Trophoblast cell (in vitro differentiated cells and primary cell): ENCODE measurements at regions not wholly inside any gene's neighbourhood (a gene's known extent, or its start where the extent isn't known, plus 50 kb on each side); places are given as distances from the start of the nearest gene placed in this dataset.

Experiments
- DNase-seq, 2 donors: peaks; one replicate each; pipeline ENCODE4 v3.0.0-alpha.2; 2016
- H2AFZ ChIP-seq: 2 replicates; pipeline ENCODE4 v1.6.1; 2013; ENCODE audit warnings: low read length, moderate library complexity, mild to moderate bottlenecking; ENCODE audit not compliant: insufficient read depth, poor library complexity
- H2AK5ac ChIP-seq: 2 replicates; pipeline ENCODE4 v1.6.1; 2013; ENCODE audit warnings: mild to moderate bottlenecking, low read length
- H2BK120ac ChIP-seq: 2 replicates; pipeline ENCODE4 v1.6.1; 2013; ENCODE audit warnings: low read length, mild to moderate bottlenecking, moderate library complexity; ENCODE audit not compliant: insufficient read depth, poor library complexity
- H2BK12ac ChIP-seq: 2 replicates; pipeline ENCODE4 v1.6.1; 2013; ENCODE audit warnings: mild to moderate bottlenecking, low read length, moderate library complexity
- H2BK5ac ChIP-seq: 2 replicates; pipeline ENCODE4 v1.6.1; 2013; ENCODE audit warnings: low read length, low read depth, moderate library complexity, mild to moderate bottlenecking; ENCODE audit not compliant: poor library complexity
- H3K14ac ChIP-seq: 2 replicates; pipeline ENCODE4 v1.6.1; 2013; ENCODE audit warnings: mild to moderate bottlenecking, low read length
- H3K18ac ChIP-seq: 2 replicates; pipeline ENCODE4 v1.6.1; 2013; ENCODE audit warnings: mild to moderate bottlenecking, low read length
- H3K23ac ChIP-seq: 2 replicates; pipeline ENCODE4 v1.6.1; 2013; ENCODE audit warnings: low read length
- H3K27ac ChIP-seq: 2 replicates; pipeline ENCODE4 v1.5.1; 2013; ENCODE audit warnings: low read depth, mild to moderate bottlenecking, inconsistent platforms, low read length, moderate library complexity
- H3K27me3 ChIP-seq: 2 replicates; pipeline ENCODE4 v1.6.1; 2013; ENCODE audit warnings: inconsistent platforms, mild to moderate bottlenecking, low read length, moderate library complexity; ENCODE audit not compliant: insufficient read depth
- H3K36me3 ChIP-seq, 2 experiments: 1 replicate in 1 of 2; 2 replicates in 1 of 2; pipeline ENCODE4 v1.6.1; 2013; ENCODE audit warnings: low read length in 2 of 2, mild to moderate bottlenecking in 2 of 2, moderate library complexity in 1 of 2; ENCODE audit not compliant: insufficient read depth in 2 of 2, control insufficient read depth in 1 of 2
- H3K4ac ChIP-seq: 2 replicates; pipeline ENCODE4 v1.6.1; 2013; ENCODE audit warnings: low read depth, mild to moderate bottlenecking, low read length, moderate library complexity
- H3K4me1 ChIP-seq, 2 experiments: 1 replicate in 1 of 2; 2 replicates in 1 of 2; pipeline ENCODE4 v1.6.1; 2013; ENCODE audit warnings: low read length in 2 of 2, mild to moderate bottlenecking in 2 of 2, moderate library complexity in 1 of 2; ENCODE audit not compliant: insufficient read depth in 2 of 2, control insufficient read depth in 1 of 2
- H3K4me2 ChIP-seq: 2 replicates; pipeline ENCODE4 v1.6.1; 2013; ENCODE audit warnings: inconsistent platforms, mild to moderate bottlenecking, low read length, moderate library complexity
- H3K4me3 ChIP-seq: 2 replicates; pipeline ENCODE4 v1.5.1; 2013; ENCODE audit warnings: mild to moderate bottlenecking, low read depth, low read length, inconsistent platforms
- H3K79me1 ChIP-seq: one replicate; pipeline ENCODE4 v1.6.1; 2013; ENCODE audit warnings: low read length
- H3K79me2 ChIP-seq: 2 replicates; pipeline ENCODE4 v1.6.1; 2013; ENCODE audit warnings: low read length, mild to moderate bottlenecking; ENCODE audit not compliant: control insufficient read depth, insufficient read depth, poor library complexity
- H3K9ac ChIP-seq: 2 replicates; pipeline ENCODE4 v1.6.1; 2013; ENCODE audit warnings: mild to moderate bottlenecking, low read length
- H3K9me3 ChIP-seq: 2 replicates; pipeline ENCODE4 v1.6.1; 2013; ENCODE audit warnings: low read depth, mild to moderate bottlenecking, control low read depth, inconsistent platforms, low read length; ENCODE audit not compliant: insufficient read depth
- H4K12ac ChIP-seq: 2 replicates; pipeline ENCODE4 v1.6.1; 2013; ENCODE audit warnings: low read depth, mild to moderate bottlenecking, low read length, moderate library complexity
- H4K8ac ChIP-seq: 2 replicates; pipeline ENCODE4 v1.6.1; 2013; ENCODE audit warnings: low read depth, mild to moderate bottlenecking, low read length, moderate library complexity
- H4K91ac ChIP-seq: one replicate; pipeline ENCODE4 v1.6.1; 2013; ENCODE audit warnings: low read depth, mild to moderate bottlenecking, low read length, moderate library complexity
- WGBS: extraction: QIAGEN DNeasy Blood & Tissue Kit; methylation state at CpG from one replicate; pipeline ENCODE4 v1.1.7; 2013; ENCODE audit warnings: missing lambda C conversion rate; ENCODE audit not compliant: insufficient read length, insufficient coverage; ENCODE audit errors: extremely low coverage; 5-methylcytosine and 5-hydroxymethylcytosine counted together

DNA sequence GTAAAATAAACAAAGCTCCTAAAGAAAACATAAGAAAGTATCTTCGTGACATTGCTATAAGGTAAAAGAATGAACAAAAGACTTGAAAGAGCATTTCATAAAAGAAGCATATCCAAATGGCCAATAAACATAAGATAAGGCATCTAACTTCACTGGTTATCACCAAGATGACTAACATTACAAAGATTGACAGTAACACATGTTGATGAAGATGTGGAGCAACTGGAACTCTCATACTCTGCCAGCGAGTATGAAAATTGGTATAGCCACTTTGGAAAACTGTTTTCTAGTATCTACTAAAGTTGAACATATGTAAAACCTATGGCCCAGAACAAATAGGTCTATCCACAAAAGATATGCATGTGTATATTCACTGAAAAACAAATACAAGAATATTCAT lies 150.5 kb downstream of the SNX18 start:
- WGBS, result no CpG with 5 or more reads among the region's 2 CpGs
- H3K9ac ChIP-seq, result no peak overlapping the region
- H3K27ac ChIP-seq, result no peak overlapping the region
- no peak overlapping the region for H3K4ac ChIP-seq
- H4K12ac ChIP-seq, result no peak overlapping the region
- no peak overlapping the region for H2AK5ac ChIP-seq
- H3K27me3 ChIP-seq, result no peaks in the 10 kb centered on the region
- no peak overlapping the region for H3K4me3 ChIP-seq
- no peaks in the 10 kb centered on the region for H3K36me3 ChIP-seq
- H3K4me2 ChIP-seq, result no peak overlapping the region
- no peak overlapping the region for H3K18ac ChIP-seq
- no peak overlapping the region for H2BK12ac ChIP-seq
- no peak overlapping the region for H4K91ac ChIP-seq
- no peaks in the 10 kb centered on the region for H3K4me1 ChIP-seq
- H2AFZ ChIP-seq, result no peak overlapping the region
- no peak overlapping the region for H2BK120ac ChIP-seq
- no peaks in the 10 kb centered on the region for H3K79me2 ChIP-seq
- H4K8ac ChIP-seq, result no peak overlapping the region
- H3K9me3 ChIP-seq, result no peaks in the 10 kb centered on the region
- no peak overlapping the region for H2BK5ac ChIP-seq
- no peak overlapping the region for H3K23ac ChIP-seq
- no peak overlapping the region for H3K14ac ChIP-seq
- no peaks in the 10 kb centered on the region for H3K79me1 ChIP-seq
- DNase-seq, result peak in 1 of 2 donors; percentile 16

GRCh38 chr5:54667136-54667535 lies 149.6 kb downstream of the SNX18 start:
- H3K79me1 ChIP-seq, result no peaks in the 10 kb centered on the region
- no peak overlapping the region for H2AK5ac ChIP-seq
- H3K9me3 ChIP-seq, result no peaks in the 10 kb centered on the region
- H3K27ac ChIP-seq, result no peak overlapping the region
- no peak overlapping the region for H3K18ac ChIP-seq
- no peaks in the 10 kb centered on the region for H3K27me3 ChIP-seq
- no peak overlapping the region for H3K14ac ChIP-seq
- no peak overlapping the region for H2AFZ ChIP-seq
- no peak overlapping the region for H3K4me2 ChIP-seq
- H4K12ac ChIP-seq, result no peak overlapping the region
- no peak overlapping the region for H3K4ac ChIP-seq
- H3K4me1 ChIP-seq, result no peaks in the 10 kb centered on the region
- H2BK12ac ChIP-seq, result no peak overlapping the region
- WGBS, result no CpG with 5 or more reads among the region's 3 CpGs
- H2BK120ac ChIP-seq, result no peak overlapping the region
- DNase-seq, result no peak
- no peak overlapping the region for H2BK5ac ChIP-seq
- no peaks in the 10 kb centered on the region for H3K36me3 ChIP-seq
- H3K9ac ChIP-seq, result no peak overlapping the region
- H3K79me2 ChIP-seq, result no peaks in the 10 kb centered on the region
- no peak overlapping the region for H4K91ac ChIP-seq
- H3K4me3 ChIP-seq, result no peak overlapping the region
- H3K23ac ChIP-seq, result no peak overlapping the region
- no peak overlapping the region for H4K8ac ChIP-seq

- Histone ChIP-seq H3K4ac (no peak overlapping the region), H3K9me3 (no peaks in the 10 kb centered on the region), H2BK120ac (no peak overlapping the region), H2AFZ (no peak overlapping the region), H3K14ac (no peak overlapping the region), H3K79me1 (no peaks in the 10 kb centered on the region), H4K8ac (no peak overlapping the region), H4K91ac (no peak overlapping the region), H3K79me2 (no peaks in the 10 kb centered on the region), H3K23ac (no peak overlapping the region), H3K9ac (no peak overlapping the region), H2BK5ac (no peak overlapping the region), H3K4me2 (no peak overlapping the region), H3K27me3 (no peaks in the 10 kb centered on the region), H2AK5ac (no peak overlapping the region), H3K27ac (no peak overlapping the region), H4K12ac (no peak overlapping the region), H3K4me3 (no peak overlapping the region), H3K36me3 (no peaks in the 10 kb centered on the region), H2BK12ac (no peak overlapping the region), H3K18ac (no peak overlapping the region), H3K4me1 (no peaks in the 10 kb centered on the region)
- WGBS, result no CpG with 5 or more reads among the region's 5 CpGs
- DNase-seq, result peak; percentile 85 to 98
Measured at GRCh38 chr5:54663866-54664265, 146.3 kb downstream of the SNX18 start.

GRCh38 chr5:54661111-54661510 lies 143.6 kb downstream of the SNX18 start:
- Histone ChIP-seq H3K14ac (no peak overlapping the region), H3K9ac (no peak overlapping the region), H4K91ac (no peak overlapping the region), H3K4ac (no peak overlapping the region), H2BK12ac (no peak overlapping the region), H3K27ac (no peak overlapping the region), H3K18ac (no peak overlapping the region), H2BK120ac (no peak overlapping the region), H2AK5ac (no peak overlapping the region), H4K12ac (no peak overlapping the region), H3K9me3 (no peaks in the 10 kb centered on the region), H3K23ac (no peak overlapping the region), H3K79me1 (no peaks in the 10 kb centered on the region), H3K4me1 (no peaks in the 10 kb centered on the region), H4K8ac (no peak overlapping the region), H3K27me3 (no peaks in the 10 kb centered on the region), H3K4me3 (no peak overlapping the region), H3K4me2 (no peak overlapping the region), H2AFZ (no peak overlapping the region), H3K36me3 (no peaks in the 10 kb centered on the region), H3K79me2 (no peaks in the 10 kb centered on the region), H2BK5ac (no peak overlapping the region)
- peak in 1 of 2 donors; percentile 90 for DNase-seq
- no CpG with 5 or more reads among the region's 6 CpGs for WGBS
